PC-3 (cell line): ENCODE measurements at regions not wholly inside any gene's neighbourhood (a gene's known extent, or its start where the extent isn't known, plus 50 kb on each side); places are given as distances from the start of the nearest gene placed in this dataset.
A peak's percentile ranks its signal among the peaks of the same experiment; 100 is the strongest.

Experiments used
- ATAC-seq: fragments of 200-7000 bp; cut with Tn5 transposase; 2 replicates; pipeline ENCODE4 v1.9.1; 2020; ENCODE audit warnings: mild to moderate bottlenecking, moderate library complexity
- BruUV-seq: library from RNA; stranded (reverse); fragments of 400-500 nt; replicated peaks from 2 replicates; lab custom pipeline; 2021; lab: Mats Ljungman, UMichigan
- CTCF ChIA-PET: fragments of 300-600 bp; sonication (Branson Sonifier 250); formaldehyde crosslinking; loops from one replicate; lab custom pipeline; 2022; ENCODE audit warnings: antibody characterized with exemption; lab: Charles Lee
- POLR2A ChIA-PET: fragments of 300-600 bp; sonication (Branson Sonifier 250); formaldehyde crosslinking; loops from one replicate; lab custom pipeline; 2022; ENCODE audit warnings: antibody characterized with exemption; ENCODE audit not compliant: unreplicated experiment; lab: Charles Lee
- DNase-seq: peaks from one replicate; pipeline ENCODE4 v3.0.0-alpha.2; 2015
- H2AFZ ChIP-seq: fragments of 300-600 bp; sonication (generic); 2 replicates; pipeline ENCODE4 v1.6.0; 2016; ENCODE audit warnings: antibody characterized with exemption, low read length
- H3F3A ChIP-seq: fragments of 300-600 bp; sonication (generic); one replicate; pipeline ENCODE4 v1.6.0; 2017; ENCODE audit warnings: antibody characterized with exemption, low read length, control low read depth, mild to moderate bottlenecking; ENCODE audit not compliant: unreplicated experiment
- H3K27ac ChIP-seq: fragments of 300-600 bp; sonication (generic); 2 replicates; pipeline ENCODE4 v1.5.1; 2016; ENCODE audit warnings: mild to moderate bottlenecking, low read length
- H3K27me3 ChIP-seq: fragments of 300-600 bp; sonication (generic); 2 replicates; pipeline ENCODE4 v1.6.1; 2016; ENCODE audit warnings: low read length, mixed read lengths
- H3K36me3 ChIP-seq: fragments of 300-600 bp; sonication (generic); 2 replicates; pipeline ENCODE4 v1.6.1; 2016; ENCODE audit warnings: low read depth, mixed run types, low read length, mixed read lengths
- H3K4me1 ChIP-seq: fragments of 300-600 bp; sonication (generic); 2 replicates; pipeline ENCODE4 v1.5.1; 2016; ENCODE audit warnings: low read length; ENCODE audit not compliant: insufficient read depth
- H3K4me2 ChIP-seq: fragments of 300-600 bp; sonication (generic); 2 replicates; pipeline ENCODE4 v1.6.0; 2016; ENCODE audit warnings: low read length
- H3K4me3 ChIP-seq: fragments of 300-600 bp; sonication (generic); 2 replicates; pipeline ENCODE4 v1.5.1; 2016; ENCODE audit warnings: mild to moderate bottlenecking, low read length, mixed read lengths
- H3K79me2 ChIP-seq: fragments of 300-600 bp; sonication (generic); 2 replicates; pipeline ENCODE4 v1.6.1; 2017; ENCODE audit warnings: low read length, mixed read lengths
- H3K9ac ChIP-seq: fragments of 300-600 bp; sonication (generic); 2 replicates; pipeline ENCODE4 v1.6.0; 2016; ENCODE audit warnings: mild to moderate bottlenecking, low read length
- H3K9me2 ChIP-seq: fragments of 300-600 bp; sonication (generic); replicated peaks from 2 replicates; pipeline ENCODE4 v1.6.1; 2016; ENCODE audit warnings: mixed run types, low read length, mixed read lengths
- H3K9me3 ChIP-seq: fragments of 300-600 bp; sonication (generic); 2 replicates; pipeline ENCODE4 v1.6.1; 2016; ENCODE audit warnings: low read length, mixed read lengths
- H4K20me1 ChIP-seq: fragments of 300-600 bp; sonication (generic); 2 replicates; pipeline ENCODE4 v1.6.1; 2016; ENCODE audit warnings: low read length, mixed read lengths
- EZH2 ChIP-seq: fragments of 300-600 bp; sonication (generic); IDR thresholded peaks from one replicate; pipeline ENCODE4 v1.6.1; 2017; ENCODE audit warnings: antibody characterized with exemption, mild to moderate bottlenecking, low read length; ENCODE audit not compliant: unreplicated experiment
- EZH2phosphoT487 ChIP-seq: fragments of 300-600 bp; sonication (generic); IDR thresholded peaks from 2 replicates; pipeline ENCODE4 v1.6.1; 2018; ENCODE audit warnings: mild to moderate bottlenecking, antibody characterized with exemption, low read length, borderline replicate concordance
- intact Hi-C: fragments of 100-400 bp; cut with micrococcal nuclease; formaldehyde crosslinking; loops from 2 replicates; pipeline ENCODE4 v1.9.0; 2023
- TF ChIP-seq, protein P1 (sequence below): fragments of 300-600 bp; sonication (generic); conservative IDR thresholded peaks from 2 replicates; pipeline ENCODE4 v1.5.1; 2017; ENCODE audit warnings: antibody characterized with exemption, low read depth, mild to moderate bottlenecking, low read length

DNA sequence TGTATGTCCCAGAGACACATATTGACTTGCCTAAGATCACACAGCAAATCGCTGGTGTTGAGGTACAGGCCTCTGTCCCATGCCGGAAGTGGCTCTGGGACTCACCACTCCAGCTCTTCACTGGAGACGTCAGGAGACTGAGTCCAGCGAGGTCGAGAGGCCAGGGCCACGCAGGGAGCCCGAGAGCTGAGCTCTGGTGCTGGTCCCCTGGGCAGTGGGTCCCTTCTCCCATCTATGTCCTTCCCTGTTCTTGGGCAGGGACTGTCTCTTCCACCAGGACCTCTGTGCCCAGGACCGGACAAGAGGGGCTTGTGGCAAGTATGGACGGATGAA, 62.4 kb upstream of the TWIST2 start:
- Histone ChIP-seq H3K36me3 (no peaks in the 10 kb centered on the region), H3K9me2 (no peaks in the 10 kb centered on the region), H3K27me3 (no peaks in the 10 kb centered on the region), H3K9me3 (no peaks in the 10 kb centered on the region), H3K4me1 (no peaks in the 10 kb centered on the region), H3K9ac (no peak overlapping the region), H3F3A (no peaks in the 10 kb centered on the region), H2AFZ (peak overlapping the region; percentile 39; the same call in 1 of the 2 replicates), H3K4me2 (no peak overlapping the region), H4K20me1 (no peaks in the 10 kb centered on the region), H3K79me2 (no peaks in the 10 kb centered on the region), H3K27ac (no peak overlapping the region), H3K4me3 (no peak overlapping the region)
- ChIA-PET POLR2A (interaction anchor here (0.5 kb wide), 1 partner anchor 48 kb away, joined by 6 read pairs; no protein-coding TSS in a partner anchor), CTCF (interaction anchor here (0.7 to 1.3 kb wide), 6 partner anchors 101 to 415 kb away, joined by 3 to 5 read pairs (median 4); no protein-coding TSS in a partner anchor)
- TF ChIP-seq, protein P1, sequence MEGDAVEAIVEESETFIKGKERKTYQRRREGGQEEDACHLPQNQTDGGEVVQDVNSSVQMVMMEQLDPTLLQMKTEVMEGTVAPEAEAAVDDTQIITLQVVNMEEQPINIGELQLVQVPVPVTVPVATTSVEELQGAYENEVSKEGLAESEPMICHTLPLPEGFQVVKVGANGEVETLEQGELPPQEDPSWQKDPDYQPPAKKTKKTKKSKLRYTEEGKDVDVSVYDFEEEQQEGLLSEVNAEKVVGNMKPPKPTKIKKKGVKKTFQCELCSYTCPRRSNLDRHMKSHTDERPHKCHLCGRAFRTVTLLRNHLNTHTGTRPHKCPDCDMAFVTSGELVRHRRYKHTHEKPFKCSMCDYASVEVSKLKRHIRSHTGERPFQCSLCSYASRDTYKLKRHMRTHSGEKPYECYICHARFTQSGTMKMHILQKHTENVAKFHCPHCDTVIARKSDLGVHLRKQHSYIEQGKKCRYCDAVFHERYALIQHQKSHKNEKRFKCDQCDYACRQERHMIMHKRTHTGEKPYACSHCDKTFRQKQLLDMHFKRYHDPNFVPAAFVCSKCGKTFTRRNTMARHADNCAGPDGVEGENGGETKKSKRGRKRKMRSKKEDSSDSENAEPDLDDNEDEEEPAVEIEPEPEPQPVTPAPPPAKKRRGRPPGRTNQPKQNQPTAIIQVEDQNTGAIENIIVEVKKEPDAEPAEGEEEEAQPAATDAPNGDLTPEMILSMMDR: no peak
- no peak for TF ChIP-seq EZH2
- TF ChIP-seq EZH2phosphoT487: no peak
- no peak for DNase-seq
- intact Hi-C loops: loop anchor here (1.0 to 10.0 kb wide), 7 partner anchors 159 to 415 kb away; no protein-coding TSS in a partner anchor
- BruUV-seq: no TSS peak
- no peak for ATAC-seq

DNA sequence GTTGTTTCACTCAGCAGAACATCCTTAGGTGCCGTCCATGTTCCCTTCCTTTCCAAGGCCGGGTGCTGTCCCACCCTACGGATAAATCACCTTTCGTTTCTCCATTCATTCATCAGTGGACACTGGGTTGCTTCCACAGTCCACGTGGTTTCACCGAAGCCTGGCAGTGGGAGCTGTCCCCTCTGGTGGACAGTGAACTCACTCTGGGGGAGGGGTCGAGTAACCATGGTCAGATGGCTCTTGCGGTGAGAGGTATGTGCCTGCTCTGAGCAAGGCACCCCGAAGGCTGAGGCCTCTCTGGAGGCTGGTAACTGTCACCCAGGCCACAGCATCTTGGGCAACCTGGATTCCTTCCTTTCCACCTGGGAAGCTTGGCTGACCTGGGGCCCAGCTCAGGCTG, 61.5 kb upstream of the TWIST2 start:
- BruUV-seq: no TSS peak
- Histone ChIP-seq H3K4me3 (no peak overlapping the region), H3K27ac (no peak overlapping the region), H3K36me3 (no peaks in the 10 kb centered on the region), H3K79me2 (no peaks in the 10 kb centered on the region), H3K9me2 (no peaks in the 10 kb centered on the region), H2AFZ (no peak overlapping the region), H3F3A (no peaks in the 10 kb centered on the region), H3K27me3 (no peaks in the 10 kb centered on the region), H3K9ac (no peak overlapping the region), H4K20me1 (no peaks in the 10 kb centered on the region), H3K4me1 (no peaks in the 10 kb centered on the region), H3K4me2 (no peak overlapping the region), H3K9me3 (no peaks in the 10 kb centered on the region)
- intact Hi-C loops: loop anchor here (5.0 to 10.0 kb wide), 3 partner anchors 158 to 319 kb away; no protein-coding TSS in a partner anchor
- POLR2A ChIA-PET: no interaction called here
- DNase-seq (no peak), ATAC-seq (no peak)
- CTCF ChIA-PET: no interaction called here
- TF ChIP-seq, protein P1: no peak
- TF ChIP-seq EZH2 (no peak), EZH2phosphoT487 (no peak)

DNA sequence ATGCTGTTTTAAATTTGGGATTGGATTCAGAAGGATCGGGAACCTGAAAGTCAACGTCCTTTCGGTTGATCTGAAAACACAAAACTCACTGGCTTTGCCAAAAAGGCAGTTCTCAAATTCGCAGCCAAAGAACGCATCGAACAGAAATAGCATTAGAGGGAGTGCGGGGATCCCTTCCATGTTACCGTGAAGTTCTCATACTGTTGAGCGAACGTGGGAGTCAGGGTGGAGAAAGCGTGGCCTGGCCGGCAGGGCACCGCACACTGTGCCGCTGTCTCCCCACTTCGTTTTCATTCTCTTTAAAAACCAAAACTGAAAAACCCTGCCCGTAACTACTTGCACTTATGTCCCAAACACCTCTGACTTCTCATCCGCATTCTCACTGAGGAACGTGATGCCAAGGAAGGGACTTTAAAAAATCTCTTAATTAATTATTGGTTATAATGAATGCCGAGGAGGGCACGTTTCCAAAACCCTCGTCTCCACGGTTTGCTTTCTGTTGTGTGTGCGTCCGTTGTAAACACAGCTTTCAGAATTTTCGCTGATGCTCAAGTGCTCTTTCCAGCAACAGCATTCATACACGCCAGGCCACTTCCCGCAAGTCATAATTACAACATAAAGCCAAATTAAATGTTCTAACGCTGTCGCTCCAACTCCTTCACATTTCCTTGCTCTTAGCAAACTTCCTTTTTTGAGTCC, 60.9 kb upstream of the TWIST2 start:
- Histone ChIP-seq H4K20me1 (no peaks in the 10 kb centered on the region), H3K27ac (no peak overlapping the region), H3K4me3 (no peak overlapping the region), H3K36me3 (no peaks in the 10 kb centered on the region), H3K9me2 (no peaks in the 10 kb centered on the region), H3K9ac (no peak overlapping the region), H3K9me3 (no peaks in the 10 kb centered on the region), H3K79me2 (no peaks in the 10 kb centered on the region), H3F3A (no peaks in the 10 kb centered on the region), H3K27me3 (no peaks in the 10 kb centered on the region), H3K4me1 (no peaks in the 10 kb centered on the region), H2AFZ (no peak overlapping the region), H3K4me2 (no peak overlapping the region)
- intact Hi-C loops: loop anchor here (5.0 to 10.0 kb wide), 3 partner anchors 158 to 320 kb away; no protein-coding TSS in a partner anchor
- ChIA-PET CTCF (no interaction called here), POLR2A (no interaction called here)
- BruUV-seq: no TSS peak
- DNase-seq (no peak), ATAC-seq (no peak)
- no peak for TF ChIP-seq EZH2phosphoT487
- TF ChIP-seq, protein P1: no peak
- TF ChIP-seq EZH2: no peak
